ENCODE measurements at regions not wholly inside any gene's neighbourhood (a gene's known extent, or its start where the extent isn't known, plus 50 kb on each side); places are given as distances from the start of the nearest gene placed in this dataset.

DNA sequence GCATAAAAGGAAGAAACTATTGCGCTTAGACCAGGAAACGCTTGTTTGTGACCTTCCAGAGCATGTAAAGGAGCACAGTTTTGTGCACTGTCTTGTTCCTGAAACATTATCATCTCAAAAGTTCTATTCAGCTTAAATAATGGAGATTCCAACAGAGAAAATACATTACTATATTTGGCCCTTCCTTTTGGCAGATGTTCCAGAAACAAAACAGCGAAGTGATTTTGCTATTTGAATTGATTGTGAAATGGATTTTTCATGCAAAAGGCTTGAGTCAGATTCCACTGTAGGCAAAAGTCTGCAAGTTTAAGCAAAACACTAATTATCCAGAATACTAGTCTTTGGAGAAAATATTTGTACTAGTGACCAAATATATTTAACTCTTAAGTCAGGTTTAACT is 80.3 kb upstream of the PTBP2 start:
- TF ChIP-seq CTCF (IDR thresholded peaks at IDR 0.05; ENCODE audit: insufficient read depth, low read length, poor library complexity, severe bottlenecking) = no peak
- TF ChIP-seq EZH2phosphoT487 (conservative IDR thresholded peaks at IDR 0.05; ENCODE audit: low read length) = no peak
